ENCODE measurements at regions not wholly inside any gene's neighbourhood (a gene's known extent, or its start where the extent isn't known, plus 50 kb on each side); places are given as distances from the start of the nearest gene placed in this dataset.

DNA sequence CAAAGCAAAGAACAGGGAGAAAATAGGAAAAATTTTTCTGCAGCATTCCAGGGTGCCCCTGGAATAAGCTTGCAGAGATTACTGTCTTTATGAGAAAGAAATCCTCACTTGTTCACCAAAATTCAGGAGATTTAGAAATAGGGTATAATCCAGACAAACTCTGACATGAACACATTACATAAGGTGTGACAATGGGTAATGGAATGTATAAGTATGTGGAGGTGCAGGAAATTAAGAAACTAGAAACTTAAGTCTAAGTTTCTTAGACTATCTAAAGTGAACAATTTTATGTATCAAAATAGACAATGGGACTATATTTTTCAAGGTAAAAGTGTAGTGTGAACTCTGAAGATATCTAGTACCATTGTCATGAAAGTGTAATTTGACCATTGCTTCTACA lies 140.0 kb upstream of the KITLG start:
- no peak for TF ChIP-seq EZH2 (IDR thresholded peaks at IDR 0.05; ENCODE audit: low read length, unreplicated experiment)
- TF ChIP-seq, protein P1, sequence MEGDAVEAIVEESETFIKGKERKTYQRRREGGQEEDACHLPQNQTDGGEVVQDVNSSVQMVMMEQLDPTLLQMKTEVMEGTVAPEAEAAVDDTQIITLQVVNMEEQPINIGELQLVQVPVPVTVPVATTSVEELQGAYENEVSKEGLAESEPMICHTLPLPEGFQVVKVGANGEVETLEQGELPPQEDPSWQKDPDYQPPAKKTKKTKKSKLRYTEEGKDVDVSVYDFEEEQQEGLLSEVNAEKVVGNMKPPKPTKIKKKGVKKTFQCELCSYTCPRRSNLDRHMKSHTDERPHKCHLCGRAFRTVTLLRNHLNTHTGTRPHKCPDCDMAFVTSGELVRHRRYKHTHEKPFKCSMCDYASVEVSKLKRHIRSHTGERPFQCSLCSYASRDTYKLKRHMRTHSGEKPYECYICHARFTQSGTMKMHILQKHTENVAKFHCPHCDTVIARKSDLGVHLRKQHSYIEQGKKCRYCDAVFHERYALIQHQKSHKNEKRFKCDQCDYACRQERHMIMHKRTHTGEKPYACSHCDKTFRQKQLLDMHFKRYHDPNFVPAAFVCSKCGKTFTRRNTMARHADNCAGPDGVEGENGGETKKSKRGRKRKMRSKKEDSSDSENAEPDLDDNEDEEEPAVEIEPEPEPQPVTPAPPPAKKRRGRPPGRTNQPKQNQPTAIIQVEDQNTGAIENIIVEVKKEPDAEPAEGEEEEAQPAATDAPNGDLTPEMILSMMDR (conservative IDR thresholded peaks at IDR 0.05; ENCODE audit: low read depth, low read length) = no peak
- TF ChIP-seq EZH2phosphoT487 (IDR thresholded peaks at IDR 0.05; ENCODE audit: borderline replicate concordance, low read length) = no peak
